Stimulated activated CD4-positive, alpha-beta T cell treated with anti-CD3 and anti-CD28 coated beads, TNF-alpha, amount 100 ng/mL, for 1 hour (primary cell): ENCODE measurements at regions not wholly inside any gene's neighbourhood (a gene's known extent, or its start where the extent isn't known, plus 50 kb on each side); places are given as distances from the start of the nearest gene placed in this dataset.
"Not testable (repeated sequence)": the region's sequence is repeated elsewhere in the genome, so short reads cannot be mapped to it uniquely, and the experiment has no call there.

Experiments used
- DNase-seq, 3 donors: peaks; one replicate each; pipeline ENCODE4 v3.0.0-alpha.2; 2020; ENCODE audit warnings: low read depth in 3 of 3, low spot score in 1 of 3

DNA sequence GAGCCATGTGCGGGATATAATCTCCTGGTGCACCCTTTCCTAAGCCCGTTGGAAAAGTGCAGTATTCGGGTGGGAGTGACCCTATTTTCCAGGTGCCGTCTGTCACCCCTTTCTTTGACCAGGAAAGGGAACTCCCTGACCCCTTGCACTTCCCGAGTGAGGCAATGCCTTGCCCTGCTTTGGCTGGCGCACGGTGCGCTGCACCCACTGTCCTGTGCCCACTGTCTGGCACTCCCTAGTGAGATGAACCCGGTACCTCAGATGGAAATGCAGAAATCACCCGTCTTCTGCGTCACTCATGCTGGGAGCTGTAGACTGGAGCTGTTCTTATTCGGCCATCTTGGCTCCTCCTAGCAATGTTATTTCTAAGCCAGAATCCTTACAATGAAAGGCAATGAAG, 121.1 kb downstream of the TAF11L14 start:
- not testable (repeated sequence) for DNase-seq

DNA sequence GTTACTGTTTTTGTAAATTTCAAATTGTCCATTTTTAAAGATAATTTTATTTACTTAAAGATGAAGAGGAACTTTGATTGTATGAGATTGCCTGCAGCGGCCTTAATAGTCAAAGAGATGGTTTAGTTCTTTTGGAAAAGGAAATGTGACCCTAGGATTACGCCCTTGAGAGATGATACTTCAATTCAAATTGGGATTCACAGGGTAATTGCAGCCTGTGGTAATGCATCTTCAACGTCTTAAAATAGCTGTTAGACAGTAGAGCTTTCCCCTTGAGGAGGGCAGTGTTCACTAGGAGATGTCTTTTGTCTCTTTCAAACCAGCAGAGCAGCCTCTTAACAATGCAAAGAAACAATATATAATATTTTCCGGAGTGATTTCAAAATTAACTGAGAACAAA, 127.1 kb downstream of the TAF11L14 start:
- DNase-seq = no peak

DNA sequence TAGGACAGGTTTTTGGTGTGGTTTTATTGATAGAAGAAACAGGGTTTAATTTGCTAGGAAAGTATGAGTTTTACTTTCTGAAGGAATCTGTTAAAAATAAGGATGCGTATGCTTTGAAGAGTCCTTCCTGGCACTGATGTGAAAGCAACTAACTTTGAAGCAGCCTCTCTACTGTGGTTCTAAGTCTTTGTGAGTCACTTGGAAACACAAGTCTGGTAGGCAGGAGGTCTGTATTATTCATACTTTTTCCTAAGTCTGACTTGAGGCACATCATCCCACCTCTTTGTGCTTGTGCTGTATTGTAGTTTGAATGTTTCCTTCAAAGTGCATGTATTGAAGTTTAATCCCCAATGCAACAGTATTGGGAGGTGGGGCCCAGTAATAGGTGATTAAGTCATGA, 129.0 kb downstream of the TAF11L14 start:
- no peak for DNase-seq

DNA sequence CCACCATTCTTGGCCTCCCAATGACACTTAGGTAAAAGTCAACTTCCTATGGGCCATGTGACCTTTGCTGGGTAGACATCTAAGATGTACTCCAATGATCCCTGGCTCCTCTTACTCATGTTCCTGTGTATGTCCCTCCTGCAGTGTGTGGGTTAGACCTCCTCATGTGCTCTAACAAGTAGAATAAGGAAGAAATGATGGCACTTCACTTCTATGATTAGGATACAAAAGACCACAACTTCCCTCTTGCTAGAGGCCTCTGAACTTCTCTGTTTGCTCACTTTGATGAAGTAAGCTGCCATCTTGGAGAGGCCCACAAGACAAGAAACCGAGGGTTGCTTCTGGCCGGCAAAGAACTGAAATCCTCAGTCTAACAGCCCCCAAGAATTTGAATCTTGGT, 131.8 kb downstream of the TAF11L14 start:
- no peak for DNase-seq

DNA sequence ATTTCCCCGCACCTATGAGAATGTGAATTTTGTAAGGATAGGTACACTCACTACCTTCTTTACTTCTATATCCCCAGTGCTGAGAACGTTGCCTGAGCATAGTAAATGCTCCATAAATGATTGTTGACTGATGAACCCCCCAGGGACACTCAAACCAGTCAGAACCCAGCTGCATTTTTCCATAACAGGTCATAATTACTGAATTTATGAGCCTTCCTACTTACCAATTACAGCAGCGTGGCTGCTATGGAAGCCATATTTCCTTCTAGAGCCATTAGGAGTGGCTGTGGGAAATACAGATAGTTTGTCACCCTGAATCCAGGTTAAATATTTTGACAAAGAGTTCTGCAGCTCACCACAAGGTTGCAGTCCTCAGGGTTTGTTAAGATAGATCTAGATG, 135.0 kb downstream of the TAF11L14 start:
- no peak for DNase-seq

DNA sequence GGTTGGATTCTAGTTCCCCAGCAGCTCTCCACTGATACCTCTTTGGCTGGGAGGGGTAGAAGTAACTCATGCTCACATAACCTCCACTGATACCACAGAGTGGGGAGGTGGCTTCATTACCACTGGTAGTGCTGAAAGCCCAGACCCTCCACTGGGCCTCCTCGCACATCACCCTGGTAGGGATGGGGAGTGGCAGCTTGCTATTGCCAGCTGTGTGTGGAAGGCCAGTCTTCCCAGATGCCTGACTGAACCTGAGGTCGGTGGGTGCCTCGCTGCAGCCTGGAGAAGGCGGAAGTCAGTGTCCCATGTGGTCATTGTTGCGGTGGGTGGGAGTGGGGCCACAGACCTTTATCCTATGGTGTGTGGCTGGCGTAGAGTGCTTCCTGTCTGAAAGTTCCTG, 138.0 kb downstream of the TAF11L14 start:
- no peak for DNase-seq

DNA sequence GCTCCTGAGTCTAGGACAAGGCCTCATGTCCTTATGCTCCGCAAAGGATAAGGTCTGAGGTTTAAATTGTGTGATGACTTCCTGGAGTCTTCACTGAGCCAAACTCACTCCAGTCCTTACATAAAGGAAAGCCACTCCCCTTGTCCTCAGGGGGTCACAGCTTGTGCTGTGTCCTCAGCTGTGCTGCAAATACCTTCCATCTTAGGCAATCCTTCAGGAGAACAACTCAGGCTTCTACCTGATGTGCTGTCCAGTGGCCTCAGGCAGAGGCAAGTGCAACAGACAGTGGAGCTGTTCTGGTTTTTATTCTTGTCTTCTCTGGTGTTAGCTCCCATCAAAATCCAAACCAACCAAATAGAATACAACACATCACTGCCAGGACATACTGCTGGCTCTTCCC, 151.5 kb downstream of the TAF11L14 start:
- no peak for DNase-seq

DNA sequence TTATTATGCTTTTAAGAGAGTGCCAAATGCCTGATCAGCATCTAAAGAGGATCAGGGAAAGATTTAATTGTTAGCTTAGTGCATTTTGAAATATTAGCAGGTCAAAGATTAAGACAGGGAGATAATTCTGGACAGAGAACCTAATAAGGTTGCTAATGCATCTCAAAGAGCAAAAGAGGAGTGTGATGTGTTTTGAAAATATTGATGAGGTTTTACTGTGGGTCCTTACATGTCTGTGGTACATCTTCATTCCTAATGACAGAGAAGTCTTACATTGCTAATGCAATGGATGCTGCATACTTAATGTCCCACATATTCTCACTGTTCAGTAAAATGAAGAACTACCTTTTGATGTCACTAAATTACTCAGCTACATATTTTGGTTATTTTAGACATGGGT, 154.1 kb downstream of the TAF11L14 start:
- DNase-seq = no peak

DNA sequence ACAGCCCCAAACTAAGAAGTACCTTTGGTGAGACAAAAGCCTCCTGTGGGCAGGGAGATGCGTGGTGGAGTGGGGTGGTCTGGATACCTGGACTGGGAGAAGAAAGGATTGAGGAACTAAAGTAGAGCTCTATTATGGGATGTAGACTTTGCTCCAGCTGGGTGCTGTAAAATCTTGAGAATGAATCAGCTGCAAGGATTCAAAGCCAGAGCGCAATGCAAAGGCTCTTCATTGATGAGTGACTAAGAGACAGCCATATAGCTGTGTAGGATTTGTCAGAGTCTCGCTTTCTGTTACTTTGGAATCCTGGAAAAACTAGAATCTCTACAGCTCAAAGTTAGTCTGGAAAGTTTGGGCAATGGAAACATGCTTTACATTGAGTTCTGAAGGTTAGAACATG, 159.9 kb downstream of the TAF11L14 start:
- DNase-seq = no peak

DNA sequence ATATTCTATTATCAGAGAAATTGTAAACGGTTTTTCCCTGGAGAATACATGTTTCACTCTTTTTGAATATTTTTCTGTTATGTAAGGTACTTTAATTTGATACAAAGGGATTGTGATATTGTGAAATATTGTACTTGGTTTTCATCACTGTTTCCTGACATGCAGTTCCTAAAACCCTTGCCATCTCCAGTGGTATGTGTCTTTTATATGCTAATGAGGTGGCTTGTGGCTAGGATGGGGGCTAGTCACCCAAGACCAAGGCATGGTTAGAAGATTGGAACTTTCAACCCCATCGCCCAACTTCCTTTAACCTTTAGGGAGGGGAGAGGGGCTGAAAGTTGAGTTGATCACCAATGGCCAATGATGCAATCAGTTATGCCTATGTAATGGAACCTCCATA, 160.6 kb downstream of the TAF11L14 start:
- no peak for DNase-seq

DNA sequence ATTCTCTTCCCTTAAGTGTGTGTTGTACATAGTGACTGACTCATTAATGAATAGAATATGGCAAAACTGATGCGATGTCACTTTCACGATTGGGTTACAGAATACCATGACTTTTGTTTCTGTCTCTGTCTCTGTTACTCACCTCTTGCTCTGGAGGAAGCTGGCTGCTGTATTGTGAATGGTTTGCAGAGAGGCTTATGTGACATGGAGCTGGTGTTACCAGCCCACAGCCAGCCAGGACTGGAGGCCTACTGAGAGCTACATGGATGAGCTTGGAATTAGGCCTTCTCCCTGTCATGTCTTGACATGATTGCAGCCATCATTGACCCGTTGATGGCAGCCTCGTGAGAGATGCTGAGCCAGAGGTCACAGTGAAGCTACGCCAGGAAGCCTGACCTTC, 161.9 kb downstream of the TAF11L14 start:
- no peak for DNase-seq

DNA sequence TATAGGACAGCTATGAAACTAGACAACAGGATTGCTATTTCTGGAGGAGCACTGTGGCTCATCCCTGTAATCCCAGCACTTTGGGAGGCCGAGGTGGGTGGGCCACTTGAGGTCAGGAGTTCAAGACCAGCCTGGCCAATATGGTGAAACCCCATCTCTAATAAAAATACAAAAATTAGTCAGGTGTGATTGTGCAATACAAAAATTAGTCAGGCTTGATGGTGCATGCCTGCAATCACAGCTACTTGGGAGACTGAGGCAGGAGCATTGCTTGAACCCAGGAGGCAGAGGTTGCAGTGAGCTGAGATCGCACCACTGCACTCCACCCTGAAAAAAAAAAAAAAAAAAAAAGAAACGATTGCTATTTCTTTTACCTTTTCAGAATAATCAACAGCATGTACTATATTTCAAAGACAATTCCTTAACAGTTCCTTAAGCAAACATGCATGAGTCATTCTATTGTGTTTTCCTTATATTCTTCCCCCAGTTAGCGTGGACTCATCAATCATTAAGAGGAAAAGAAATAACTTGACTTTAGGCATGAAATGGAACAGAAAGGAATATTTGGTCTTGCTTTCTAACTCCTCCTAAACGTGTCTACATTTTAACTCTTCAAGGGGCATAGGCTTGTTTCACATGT, 162.6 kb downstream of the TAF11L14 start:
- DNase-seq = no peak

DNA sequence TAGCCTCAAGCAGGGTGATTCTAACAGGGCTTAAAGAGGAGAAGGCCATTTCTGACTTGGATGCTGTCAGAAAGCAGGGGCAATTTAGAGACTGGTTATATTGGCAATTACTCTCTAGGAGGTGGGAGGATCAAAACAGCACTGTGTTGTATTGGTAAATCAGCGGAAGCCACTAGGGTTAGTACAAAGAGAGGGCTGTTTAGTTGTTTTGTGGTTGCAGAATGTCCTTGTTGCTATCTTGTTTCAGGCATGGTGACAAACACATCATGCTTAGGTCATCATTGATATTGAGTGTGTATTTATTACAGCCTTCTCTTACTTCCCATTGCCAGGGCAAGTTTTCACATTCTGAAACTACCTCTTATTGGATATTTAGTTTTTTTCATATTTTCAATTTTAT, 165.3 kb downstream of the TAF11L14 start:
- no peak for DNase-seq

DNA sequence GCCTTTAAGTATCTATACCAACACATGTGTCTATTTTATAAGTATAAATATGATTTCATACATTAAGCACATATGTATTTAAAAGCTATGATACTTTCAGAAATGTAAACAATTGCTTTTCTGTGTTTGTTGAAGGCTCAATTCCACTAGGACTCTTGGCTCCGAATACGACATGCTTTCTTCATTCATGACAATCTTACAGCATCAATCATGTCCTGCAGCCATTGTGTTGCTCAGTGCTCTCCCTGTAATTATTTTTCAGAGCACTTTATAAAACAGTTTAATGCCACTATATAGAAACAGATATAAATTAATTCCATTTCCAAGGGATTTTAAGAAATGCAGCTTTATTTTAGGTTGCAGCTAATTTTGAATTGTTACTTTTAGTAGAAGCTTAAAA, 167.3 kb downstream of the TAF11L14 start:
- no peak for DNase-seq

DNA sequence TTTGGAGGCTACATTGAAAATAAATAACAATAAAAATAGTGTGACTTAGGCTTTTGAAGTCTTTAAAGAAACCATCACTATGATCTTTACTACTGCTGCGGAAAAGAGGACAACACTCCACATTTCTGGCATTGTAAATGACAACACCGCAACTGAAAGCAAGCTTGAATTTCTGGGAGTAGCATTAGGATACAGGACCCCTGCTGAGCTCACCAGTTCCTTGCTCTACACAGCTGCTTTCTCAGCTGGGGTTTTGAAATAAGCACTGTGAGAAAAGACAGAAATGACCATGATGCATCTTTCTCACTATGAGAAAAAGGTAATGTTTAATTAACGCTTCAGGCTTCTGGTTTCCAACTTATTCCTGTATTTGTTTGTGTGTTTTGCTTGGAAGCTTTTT, 168.0 kb downstream of the TAF11L14 start:
- DNase-seq = no peak

DNA sequence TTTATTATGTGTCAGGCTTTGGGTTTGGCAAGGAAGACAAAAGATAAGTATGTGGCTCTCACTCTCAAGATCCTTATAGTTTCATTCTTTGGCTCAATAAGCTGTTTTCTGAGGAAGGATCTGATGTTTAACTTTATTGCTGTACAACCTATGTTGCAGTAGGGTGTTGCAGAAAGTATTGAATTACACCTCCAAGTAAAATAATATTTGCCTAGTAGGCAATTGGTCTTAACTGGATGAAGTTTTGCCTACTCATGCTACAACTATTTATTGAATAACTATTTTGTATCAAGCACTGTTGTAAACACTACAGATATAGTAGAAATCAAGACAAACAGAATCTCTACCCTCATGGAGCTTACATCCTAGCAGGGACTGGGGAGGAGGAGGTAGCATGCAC, 169.7 kb downstream of the TAF11L14 start:
- DNase-seq = no peak

DNA sequence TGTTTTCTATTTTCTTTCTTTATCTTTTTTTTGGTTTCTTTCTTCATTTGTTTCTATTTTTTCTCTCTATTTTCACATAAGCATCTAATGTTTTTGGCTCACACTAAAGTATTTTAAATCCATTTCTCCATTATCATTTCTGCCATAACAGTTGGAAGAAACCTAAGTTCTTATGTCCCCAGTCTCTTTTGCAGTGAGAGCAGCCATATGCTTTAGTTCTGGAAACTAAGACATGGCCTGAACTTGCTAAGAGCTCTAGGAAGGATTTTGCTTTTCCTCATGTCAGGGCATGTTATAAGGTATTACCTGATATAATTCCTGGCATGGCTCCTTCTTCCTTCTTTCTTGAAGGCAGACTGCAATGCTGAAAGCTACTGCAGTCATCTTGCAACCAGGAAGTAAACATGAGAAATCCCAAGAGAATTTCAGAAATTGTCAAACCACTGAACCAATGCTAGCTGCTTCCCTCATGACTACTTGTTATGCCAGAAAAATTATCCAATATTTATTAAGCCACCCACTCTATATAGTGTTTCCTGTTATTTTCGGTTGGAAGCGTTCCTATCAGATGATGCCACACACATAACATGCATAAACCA, 171.1 kb downstream of the TAF11L14 start:
- DNase-seq = no peak

DNA sequence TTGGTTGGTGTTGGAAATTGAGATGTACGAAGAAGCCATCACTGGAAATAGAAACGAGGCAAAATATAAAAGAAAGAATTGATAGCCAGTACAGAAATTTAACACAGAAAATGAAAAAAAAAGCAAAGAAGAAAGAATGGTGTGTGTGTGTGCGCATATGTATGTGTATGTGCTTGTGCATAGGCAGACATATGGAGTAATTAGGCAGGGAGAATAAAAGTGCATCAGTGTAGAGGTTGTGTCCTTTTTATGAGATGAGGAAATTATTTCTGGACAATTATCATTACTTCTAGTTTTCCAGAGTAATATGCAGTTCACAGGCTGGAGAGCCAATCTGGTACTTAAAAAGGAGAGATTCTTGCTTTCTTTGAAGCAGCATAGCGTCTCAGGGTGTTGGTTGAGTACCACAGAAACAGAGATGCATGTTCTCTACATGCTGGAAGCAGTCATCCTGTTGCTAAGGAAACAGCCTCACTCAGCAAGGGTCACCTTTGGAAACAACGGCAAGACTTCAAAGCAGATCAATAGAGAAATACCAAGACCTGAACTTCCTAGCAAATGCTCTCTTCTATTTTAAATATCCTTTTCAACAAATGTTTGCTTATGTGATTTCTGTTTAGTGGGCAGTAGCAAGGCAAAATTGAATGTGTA, 172.7 kb downstream of the TAF11L14 start:
- no peak for DNase-seq

DNA sequence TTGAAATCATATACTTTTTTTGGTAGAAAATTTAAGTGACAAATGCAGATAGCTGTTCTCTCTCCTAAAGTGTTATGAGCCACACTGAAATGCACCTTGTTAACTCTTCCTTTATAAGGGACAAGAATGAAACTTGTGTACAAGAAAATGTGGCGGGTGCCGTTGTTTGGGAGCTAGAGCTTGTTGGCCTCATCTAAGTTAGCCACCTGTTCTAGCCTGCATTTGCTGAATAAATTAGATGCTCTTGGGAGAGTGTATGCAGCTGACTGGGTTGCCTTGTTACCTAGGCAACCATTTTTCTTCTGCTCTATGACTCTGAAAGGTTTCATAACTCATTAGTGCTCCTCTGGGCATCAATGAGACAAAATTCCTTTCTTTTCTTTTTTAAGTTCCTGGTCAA, 174.3 kb downstream of the TAF11L14 start:
- DNase-seq = no peak

DNA sequence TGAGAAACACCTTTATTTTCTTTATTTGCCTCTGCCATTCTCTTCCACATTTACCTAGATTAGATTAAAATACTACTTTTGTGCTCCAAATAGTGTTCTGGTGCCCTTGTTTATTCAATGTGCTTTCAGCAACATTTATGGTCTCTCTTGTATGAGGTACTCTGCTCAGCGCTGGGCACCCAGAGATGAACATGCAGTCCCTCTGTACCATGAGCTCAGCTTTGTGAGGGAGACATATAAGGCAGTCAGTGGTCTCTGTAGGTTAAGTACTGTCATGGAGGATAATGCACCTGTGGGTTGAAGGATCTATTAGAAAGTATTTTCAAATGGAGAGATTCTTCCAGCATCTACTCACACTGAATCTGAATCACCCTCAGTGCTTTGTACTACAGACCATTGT, 176.5 kb downstream of the TAF11L14 start:
- no peak for DNase-seq

DNA sequence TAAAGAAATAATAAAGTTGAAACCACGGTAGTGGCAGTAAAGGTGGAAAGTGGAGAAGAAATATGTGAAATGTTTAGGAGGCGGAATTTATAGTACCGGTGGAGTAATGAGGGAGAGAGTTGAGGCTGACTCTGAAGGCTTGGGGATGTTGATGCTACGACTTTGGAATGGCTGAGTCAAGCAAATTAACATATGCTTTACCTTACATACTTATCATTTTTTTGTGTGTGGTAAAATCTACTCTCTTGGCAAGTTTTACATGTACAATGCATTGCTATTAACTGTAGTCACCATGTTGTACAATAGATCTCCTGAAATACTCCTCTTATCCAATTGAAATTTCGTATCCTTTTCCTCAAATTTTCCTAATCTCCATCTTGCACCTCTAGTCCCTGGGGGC, 179.0 kb downstream of the TAF11L14 start:
- DNase-seq = no peak

DNA sequence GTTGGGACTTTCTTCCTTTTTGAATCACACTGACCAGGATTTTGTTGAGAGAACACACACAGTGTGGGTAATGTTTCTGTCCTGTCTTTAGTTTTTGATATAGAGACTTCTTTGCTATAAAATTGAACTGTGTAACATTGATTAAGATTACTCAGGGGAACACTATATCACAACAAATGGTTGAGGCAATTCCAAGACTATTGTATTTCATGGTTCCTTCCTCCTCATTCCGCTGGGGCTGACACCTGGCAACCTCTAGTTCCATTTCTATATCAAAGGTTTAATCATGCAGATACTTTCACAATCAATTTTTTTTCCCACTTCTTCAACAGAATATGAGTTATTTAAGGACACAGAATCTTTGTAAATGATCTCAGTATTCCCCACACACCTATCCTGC, 182.2 kb downstream of the TAF11L14 start:
- DNase-seq = no peak

DNA sequence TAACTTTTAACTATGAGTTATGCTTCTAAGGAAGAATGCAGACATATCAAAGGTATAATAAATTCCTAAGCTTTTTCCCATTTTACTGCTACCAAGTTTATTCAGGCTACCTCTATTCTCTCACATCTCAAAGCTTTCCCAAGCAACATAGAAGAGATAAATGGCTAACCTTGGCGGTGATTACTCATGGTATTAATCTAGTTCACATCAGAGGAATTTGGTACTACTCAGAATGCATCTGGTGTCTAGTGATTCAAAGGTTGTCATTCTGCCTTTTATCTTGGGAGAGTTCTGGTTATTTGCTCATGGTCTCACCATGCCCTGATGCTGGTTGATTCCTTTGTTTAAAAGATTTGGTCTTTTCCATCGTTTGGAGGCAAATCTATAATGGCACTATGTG, 182.7 kb downstream of the TAF11L14 start:
- DNase-seq = no peak
